ENCODE measurements at regions not wholly inside any gene's neighbourhood (a gene's known extent, or its start where the extent isn't known, plus 50 kb on each side); places are given as distances from the start of the nearest gene placed in this dataset.

GRCh38 chr3:96354106-96354505 lies 460.3 kb upstream of the EPHA6 start:
- intact Hi-C loops (cut with micrococcal nuclease), result no loop called here
- peak overlapping the region; percentile 68 for H3K27ac Mint-ChIP-seq (ENCODE audit: low read depth, unreplicated experiment)
- CTCF ChIA-PET, result interaction anchor here (0.9 kb wide), 1 partner anchor 20 kb away, joined by 4 read pairs; no protein-coding TSS in a partner anchor
- no TSS peak for BruUV-seq (replicated peaks)
- POLR2A ChIA-PET, result interaction anchor here (0.7 kb wide), 1 partner anchor 45 kb away, joined by 3 read pairs; no protein-coding TSS in a partner anchor
- DNase-seq (ENCODE audit: unreplicated experiment), result no peak
- no peak overlapping the region for H3K4me3 Mint-ChIP-seq (ENCODE audit: unreplicated experiment)
- peaks cover 21% of the 10 kb centered on the region for H3K4me1 Mint-ChIP-seq (ENCODE audit: insufficient read depth, unreplicated experiment)
- no peaks in the 10 kb centered on the region for H3K36me3 Mint-ChIP-seq (ENCODE audit: insufficient read depth, unreplicated experiment)
- TF ChIP-seq, protein P1, sequence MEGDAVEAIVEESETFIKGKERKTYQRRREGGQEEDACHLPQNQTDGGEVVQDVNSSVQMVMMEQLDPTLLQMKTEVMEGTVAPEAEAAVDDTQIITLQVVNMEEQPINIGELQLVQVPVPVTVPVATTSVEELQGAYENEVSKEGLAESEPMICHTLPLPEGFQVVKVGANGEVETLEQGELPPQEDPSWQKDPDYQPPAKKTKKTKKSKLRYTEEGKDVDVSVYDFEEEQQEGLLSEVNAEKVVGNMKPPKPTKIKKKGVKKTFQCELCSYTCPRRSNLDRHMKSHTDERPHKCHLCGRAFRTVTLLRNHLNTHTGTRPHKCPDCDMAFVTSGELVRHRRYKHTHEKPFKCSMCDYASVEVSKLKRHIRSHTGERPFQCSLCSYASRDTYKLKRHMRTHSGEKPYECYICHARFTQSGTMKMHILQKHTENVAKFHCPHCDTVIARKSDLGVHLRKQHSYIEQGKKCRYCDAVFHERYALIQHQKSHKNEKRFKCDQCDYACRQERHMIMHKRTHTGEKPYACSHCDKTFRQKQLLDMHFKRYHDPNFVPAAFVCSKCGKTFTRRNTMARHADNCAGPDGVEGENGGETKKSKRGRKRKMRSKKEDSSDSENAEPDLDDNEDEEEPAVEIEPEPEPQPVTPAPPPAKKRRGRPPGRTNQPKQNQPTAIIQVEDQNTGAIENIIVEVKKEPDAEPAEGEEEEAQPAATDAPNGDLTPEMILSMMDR (IDR thresholded peaks at IDR 0.05; ENCODE audit: unreplicated experiment), result no peak
- H3K27me3 Mint-ChIP-seq (ENCODE audit: insufficient read depth, unreplicated experiment), result no peaks in the 10 kb centered on the region
- H3K9me3 Mint-ChIP-seq (ENCODE audit: unreplicated experiment), result no peaks in the 10 kb centered on the region

DNA sequence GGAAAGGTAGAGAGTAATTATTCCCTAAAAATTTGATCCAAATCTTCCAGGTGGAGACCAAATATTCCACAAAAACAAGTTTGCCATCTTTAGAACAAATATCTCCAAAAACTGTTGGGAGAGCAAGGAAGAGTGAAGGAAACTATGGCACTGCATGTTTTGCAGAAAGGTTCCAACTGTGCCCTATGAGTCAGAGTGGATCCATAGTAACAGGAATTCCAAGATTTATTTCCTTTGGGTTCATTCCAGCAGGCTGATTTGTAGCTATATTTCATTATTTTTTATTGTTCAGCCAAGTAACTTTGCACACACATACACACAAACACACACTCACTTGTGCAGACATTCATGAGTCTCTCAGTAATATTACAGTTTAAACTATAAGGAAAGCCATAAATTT lies 459.7 kb upstream of the EPHA6 start:
- TF ChIP-seq, protein P1 (IDR thresholded peaks at IDR 0.05; ENCODE audit: unreplicated experiment), result no peak
- BruUV-seq (replicated peaks), result no TSS peak
- intact Hi-C loops (cut with micrococcal nuclease), result no loop called here
- POLR2A ChIA-PET, result no interaction called here
- Mint-ChIP-seq H3K27ac (ENCODE audit: low read depth, unreplicated experiment) (peak overlapping the region; percentile 68), H3K36me3 (ENCODE audit: insufficient read depth, unreplicated experiment) (no peaks in the 10 kb centered on the region), H3K9me3 (ENCODE audit: unreplicated experiment) (no peaks in the 10 kb centered on the region), H3K4me1 (ENCODE audit: insufficient read depth, unreplicated experiment) (peaks cover 21% of the 10 kb centered on the region), H3K4me3 (ENCODE audit: unreplicated experiment) (no peak overlapping the region), H3K27me3 (ENCODE audit: insufficient read depth, unreplicated experiment) (no peaks in the 10 kb centered on the region)
- CTCF ChIA-PET, result interaction anchor here (0.7 kb wide), 1 partner anchor 769 kb away, joined by 4 read pairs; no protein-coding TSS in a partner anchor
- DNase-seq (ENCODE audit: unreplicated experiment), result peak; percentile 74

DNA sequence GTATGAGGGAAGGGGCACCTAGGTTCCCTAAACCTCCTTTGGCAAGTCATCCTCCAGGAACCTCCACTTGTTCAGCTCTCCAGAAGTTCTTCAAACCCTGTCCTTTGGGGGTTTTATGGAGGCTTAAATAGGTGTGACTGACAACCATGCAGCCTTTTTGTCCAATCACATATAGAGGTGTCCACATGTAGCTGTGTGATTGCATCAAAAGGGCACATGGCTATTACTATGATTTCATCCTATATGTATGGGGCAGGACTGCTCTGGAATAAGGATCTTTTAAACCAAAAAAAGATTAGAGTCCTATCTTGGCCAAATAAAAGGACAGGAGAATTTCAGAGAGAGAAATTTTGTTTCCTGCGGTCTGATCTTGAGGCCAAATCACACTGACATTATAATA lies 453.2 kb upstream of the EPHA6 start:
- no peaks in the 10 kb centered on the region for H3K27me3 Mint-ChIP-seq (ENCODE audit: insufficient read depth, unreplicated experiment)
- POLR2A ChIA-PET, result no interaction called here
- no peak for DNase-seq (ENCODE audit: unreplicated experiment)
- TF ChIP-seq, protein P1 (IDR thresholded peaks at IDR 0.05; ENCODE audit: unreplicated experiment), result no peak
- CTCF ChIA-PET, result interaction anchor here (1.2 kb wide), 1 partner anchor 248 kb away, joined by 3 read pairs; no protein-coding TSS in a partner anchor
- H3K27ac Mint-ChIP-seq (ENCODE audit: low read depth, unreplicated experiment), result no peak overlapping the region
- intact Hi-C loops (cut with micrococcal nuclease), result no loop called here
- no peak overlapping the region for H3K4me3 Mint-ChIP-seq (ENCODE audit: unreplicated experiment)
- H3K4me1 Mint-ChIP-seq (ENCODE audit: insufficient read depth, unreplicated experiment), result no peaks in the 10 kb centered on the region
- H3K36me3 Mint-ChIP-seq (ENCODE audit: insufficient read depth, unreplicated experiment), result no peaks in the 10 kb centered on the region
- H3K9me3 Mint-ChIP-seq (ENCODE audit: unreplicated experiment), result no peaks in the 10 kb centered on the region
- BruUV-seq (replicated peaks), result no TSS peak

- no peak overlapping the region for H3K4me3 Mint-ChIP-seq (ENCODE audit: unreplicated experiment)
- H3K27me3 Mint-ChIP-seq (ENCODE audit: insufficient read depth, unreplicated experiment), result no peaks in the 10 kb centered on the region
- ChIA-PET POLR2A (no interaction called here), CTCF (no interaction called here)
- DNase-seq (ENCODE audit: unreplicated experiment), result no peak
- BruUV-seq (replicated peaks), result no TSS peak
- intact Hi-C loops (cut with micrococcal nuclease), result no loop called here
- no peak overlapping the region for H3K27ac Mint-ChIP-seq (ENCODE audit: low read depth, unreplicated experiment)
- no peaks in the 10 kb centered on the region for H3K4me1 Mint-ChIP-seq (ENCODE audit: insufficient read depth, unreplicated experiment)
- no peaks in the 10 kb centered on the region for H3K36me3 Mint-ChIP-seq (ENCODE audit: insufficient read depth, unreplicated experiment)
- H3K9me3 Mint-ChIP-seq (ENCODE audit: unreplicated experiment), result no peaks in the 10 kb centered on the region
- TF ChIP-seq, protein P1 (IDR thresholded peaks at IDR 0.05; ENCODE audit: unreplicated experiment), result no peak
Measured at GRCh38 chr3:96370637-96371036, 443.8 kb upstream of the EPHA6 start.
